Upper lobe of left lung (tissue), 4 donors: ENCODE measurements at regions not wholly inside any gene's neighbourhood (a gene's known extent, or its start where the extent isn't known, plus 50 kb on each side); places are given as distances from the start of the nearest gene placed in this dataset.

Experiments
- CTCF ChIP-seq, 6 experiments: fragments of 450-650 bp in 4 of 6; fragments of 200-600 bp in 2 of 6; sonication (generic) in 2 of 6; IDR thresholded peaks; one replicate each; pipeline ENCODE4 v1.5.1; 2016 to 2019; ENCODE audit warnings: antibody characterized with exemption in 6 of 6
- POLR2A ChIP-seq, 4 donors: fragments of 450-650 bp; IDR thresholded peaks; one replicate each; pipeline ENCODE4 v1.5.1; 2016 to 2017; ENCODE audit warnings: antibody characterized with exemption in 4 of 4, mild to moderate bottlenecking in 2 of 4
- POLR2AphosphoS5 ChIP-seq, 2 donors: sonication (generic); formaldehyde crosslinking; IDR thresholded peaks; one replicate each; pipeline ENCODE4 v1.5.1; 2017; ENCODE audit warnings: antibody characterized with exemption in 2 of 2

- no peak for TF ChIP-seq POLR2A (IDR thresholded peaks at IDR 0.05)
- no peak for TF ChIP-seq CTCF (IDR thresholded peaks at IDR 0.05)
- TF ChIP-seq POLR2AphosphoS5 (IDR thresholded peaks at IDR 0.05) = no peak
Observed at GRCh38 chr2:215702116-215702902, 266.4 kb upstream of the FN1 start.
